IMR-90 (cell line): ENCODE measurements at regions not wholly inside any gene's neighbourhood (a gene's known extent, or its start where the extent isn't known, plus 50 kb on each side); places are given as distances from the start of the nearest gene placed in this dataset.

Experiments
- ATAC-seq: fragments of 200-7000 bp; cut with Tn5 transposase; 2 replicates; pipeline ENCODE4 v1.9.1; 2020; ENCODE audit warnings: low read depth, mild to moderate bottlenecking, moderate library complexity
- BruUV-seq: library from RNA; stranded (reverse); fragments of 400-500 nt; replicated peaks from 2 replicates; lab custom pipeline; 2021; lab: Mats Ljungman, UMichigan
- CTCF ChIA-PET: fragments of 300-600 bp; formaldehyde crosslinking; extraction: SDS; loops from one replicate; lab custom pipeline; 2021; ENCODE audit warnings: antibody characterized with exemption; lab: Yijun Ruan, JAX
- POLR2A ChIA-PET: fragments of 300-600 bp; sonication (Branson Sonifier 250); formaldehyde crosslinking; loops from one replicate; lab custom pipeline; 2022; ENCODE audit warnings: antibody characterized with exemption; ENCODE audit not compliant: unreplicated experiment; lab: Charles Lee
- DNase-seq: peaks from one replicate; pipeline ENCODE4 v3.0.0; 2013
- H2AFZ ChIP-seq: replicated peaks from 2 replicates; pipeline ENCODE3; 2013; ENCODE audit warnings: low read length, mild to moderate bottlenecking; ENCODE audit not compliant: poor library complexity
- H2AK5ac ChIP-seq: 2 replicates; pipeline ENCODE4 v1.6.1; 2013; ENCODE audit warnings: low read depth, low read length, inconsistent platforms
- H2AK9ac ChIP-seq: replicated peaks from 2 replicates; pipeline ENCODE3; 2013; ENCODE audit warnings: mild to moderate bottlenecking, low read depth, low read length, moderate library complexity; ENCODE audit not compliant: poor library complexity
- H2BK120ac ChIP-seq: 2 replicates; pipeline ENCODE4 v1.6.1; 2013; ENCODE audit warnings: low read depth, low read length, inconsistent platforms
- H2BK15ac ChIP-seq: 3 replicates; pipeline ENCODE4 v1.6.1; 2013; ENCODE audit warnings: low read depth, low read length, inconsistent platforms
- H2BK20ac ChIP-seq: 2 replicates; pipeline ENCODE4 v1.6.1; 2013; ENCODE audit warnings: low read depth, mild to moderate bottlenecking, inconsistent platforms, low read length, moderate library complexity
- H2BK5ac ChIP-seq: 2 replicates; pipeline ENCODE4 v1.6.1; 2013; ENCODE audit warnings: mild to moderate bottlenecking, low read depth, low read length, inconsistent platforms; ENCODE audit not compliant: poor library complexity, severe bottlenecking
- H3K14ac ChIP-seq: replicated peaks from 2 replicates; pipeline ENCODE4 v1.6.1; 2013; ENCODE audit warnings: low read depth, low read length, inconsistent platforms
- H3K18ac ChIP-seq: 2 replicates; pipeline ENCODE4 v1.6.1; 2013; ENCODE audit warnings: low read depth, low read length, control low read depth
- H3K23ac ChIP-seq: 2 replicates; pipeline ENCODE4 v1.6.1; 2013; ENCODE audit warnings: low read depth, low read length, inconsistent platforms
- H3K27ac ChIP-seq: 2 replicates; pipeline ENCODE4 v1.5.1; 2013; ENCODE audit warnings: mild to moderate bottlenecking, control low read depth, low read length; ENCODE audit not compliant: insufficient read depth
- H3K27me3 ChIP-seq: 2 replicates; pipeline ENCODE4 v1.6.1; 2013; ENCODE audit warnings: low read length; ENCODE audit not compliant: control insufficient read depth, insufficient read depth
- H3K36me3 ChIP-seq: 2 replicates; pipeline ENCODE4 v1.6.1; 2013; ENCODE audit warnings: low read length, mixed read lengths; ENCODE audit not compliant: control insufficient read depth, insufficient read depth
- H3K4ac ChIP-seq: 2 replicates; pipeline ENCODE4 v1.6.1; 2013; ENCODE audit warnings: low read depth, low read length, inconsistent platforms
- H3K4me1 ChIP-seq: 2 replicates; pipeline ENCODE4 v1.6.1; 2013; ENCODE audit warnings: low read length, mixed read lengths; ENCODE audit not compliant: control insufficient read depth, insufficient read depth
- H3K4me2 ChIP-seq: 2 replicates; pipeline ENCODE4 v1.6.1; 2013; ENCODE audit warnings: low read depth, mild to moderate bottlenecking, control low read depth, low read length, moderate library complexity
- H3K4me3 ChIP-seq: 2 replicates; pipeline ENCODE4 v1.5.1; 2013; ENCODE audit warnings: low read depth, mild to moderate bottlenecking, control low read depth, low read length, moderate library complexity; ENCODE audit not compliant: insufficient read depth
- H3K56ac ChIP-seq: 2 replicates; pipeline ENCODE4 v1.6.1; 2013; ENCODE audit warnings: low read length, inconsistent platforms; ENCODE audit not compliant: insufficient read depth; ENCODE audit errors: extremely low read depth
- H3K79me1 ChIP-seq, 2 experiments: 2 replicates each; pipeline ENCODE4 v1.6.1; 2013; ENCODE audit warnings: low read length in 2 of 2, inconsistent platforms in 1 of 2, low read depth in 1 of 2
- H3K9ac ChIP-seq: 2 replicates; pipeline ENCODE4 v1.6.1; 2013; ENCODE audit warnings: low read depth, low read length, control low read depth
- H3K9me1 ChIP-seq: 2 replicates; pipeline ENCODE4 v1.6.1; 2013; ENCODE audit warnings: low read length, inconsistent platforms; ENCODE audit not compliant: insufficient read depth
- H3K9me3 ChIP-seq: 2 replicates; pipeline ENCODE4 v1.6.1; 2013; ENCODE audit warnings: low read length; ENCODE audit not compliant: control insufficient read depth, insufficient read depth
- H4K20me1 ChIP-seq: 2 replicates; pipeline ENCODE4 v1.6.1; 2013; ENCODE audit warnings: low read length, inconsistent platforms; ENCODE audit not compliant: insufficient read depth
- H4K5ac ChIP-seq: 2 replicates; pipeline ENCODE4 v1.6.1; 2013; ENCODE audit warnings: mild to moderate bottlenecking, low read depth, low read length, control low read depth
- H4K8ac ChIP-seq, 2 experiments: 2 replicates each; pipeline ENCODE4 v1.6.1; 2013; ENCODE audit warnings: low read depth in 2 of 2, low read length in 2 of 2, control low read depth in 1 of 2, inconsistent platforms in 1 of 2
- H4K91ac ChIP-seq: 2 replicates; pipeline ENCODE4 v1.6.1; 2013; ENCODE audit warnings: low read depth, low read length, inconsistent platforms; ENCODE audit not compliant: insufficient read depth
- BHLHE40 ChIP-seq: fragments of 150-350 bp; IDR thresholded peaks from 2 replicates; pipeline ENCODE4 v1.6.1; 2016; ENCODE audit warnings: mild to moderate bottlenecking, low read depth, low read length
- CEBPB ChIP-seq: IDR thresholded peaks from 2 replicates; pipeline ENCODE4 v1.6.1; 2012; ENCODE audit warnings: low read depth, low read length, improper control_type of control experiment
- CHD1 ChIP-seq: IDR thresholded peaks from 2 replicates; pipeline ENCODE4 v1.6.1; 2012; ENCODE audit warnings: low read depth, low read length, improper control_type of control experiment
- CTCF ChIP-seq: conservative IDR thresholded peaks from 2 replicates; pipeline ENCODE4 v1.5.1; 2012; ENCODE audit warnings: mild to moderate bottlenecking, low read depth, low read length, improper control_type of control experiment
- ELK1 ChIP-seq: fragments of 150-350 bp; IDR thresholded peaks from 2 replicates; pipeline ENCODE4 v1.6.1; 2016; ENCODE audit warnings: low read depth, mild to moderate bottlenecking, low read length, moderate library complexity, borderline replicate concordance
- FOS ChIP-seq: fragments of 150-350 bp; IDR thresholded peaks from 2 replicates; pipeline ENCODE4 v1.6.1; 2016; ENCODE audit warnings: low read depth, low read length
- MAFK ChIP-seq: IDR thresholded peaks from 2 replicates; pipeline ENCODE4 v1.6.1; 2012; ENCODE audit warnings: low read depth, low read length, improper control_type of control experiment
- MAZ ChIP-seq: IDR thresholded peaks from 2 replicates; pipeline ENCODE4 v1.6.1; 2012; ENCODE audit warnings: low read depth, mild to moderate bottlenecking, low read length, improper control_type of control experiment, moderate library complexity, borderline replicate concordance
- MXI1 ChIP-seq: IDR thresholded peaks from 2 replicates; pipeline ENCODE4 v1.6.1; 2012; ENCODE audit warnings: low read depth, mild to moderate bottlenecking, low read length, moderate library complexity, borderline replicate concordance
- NFE2L2 ChIP-seq: fragments of 150-350 bp; IDR thresholded peaks from 2 replicates; pipeline ENCODE4 v1.6.1; 2016; ENCODE audit warnings: low read depth, mild to moderate bottlenecking, low read length
- POLR2A ChIP-seq: IDR thresholded peaks from 2 replicates; pipeline ENCODE4 v1.6.1; 2012; ENCODE audit warnings: mild to moderate bottlenecking, low read depth, low read length
- RAD21 ChIP-seq: IDR thresholded peaks from 2 replicates; pipeline ENCODE4 v1.6.1; 2012; ENCODE audit warnings: low read length, improper control_type of control experiment
- RCOR1 ChIP-seq: IDR thresholded peaks from 2 replicates; pipeline ENCODE4 v1.6.1; 2012; ENCODE audit warnings: mild to moderate bottlenecking, low read length, improper control_type of control experiment; ENCODE audit not compliant: insufficient replicate concordance
- RFX5 ChIP-seq: IDR thresholded peaks from 2 replicates; pipeline ENCODE4 v1.8.0; 2012; ENCODE audit warnings: low read depth, mild to moderate bottlenecking, low read length, moderate library complexity
- SMC3 ChIP-seq: fragments of 150-350 bp; IDR thresholded peaks from 2 replicates; pipeline ENCODE4 v1.6.1; 2016; ENCODE audit warnings: low read depth, mild to moderate bottlenecking, antibody characterized with exemption, low read length, moderate library complexity
- USF2 ChIP-seq: fragments of 150-350 bp; IDR thresholded peaks from 2 replicates; pipeline ENCODE4 v1.6.1; 2017; ENCODE audit warnings: mild to moderate bottlenecking, antibody characterized with exemption, low read length, low read depth
- WGBS, 2 experiments: methylation state at CpG; one replicate each; pipeline versions ENCODE4 v1.1.5 to v1.1.7; 2013; ENCODE audit warnings: missing lambda C conversion rate in 2 of 2; ENCODE audit not compliant: insufficient read length in 1 of 2; ENCODE audit errors: extremely low coverage in 2 of 2; 5-methylcytosine and 5-hydroxymethylcytosine counted together
- dilution Hi-C: fragments of 300-500 bp; cut with HindIII; formaldehyde crosslinking; loops from one replicate; pipeline ENCODE4 v1.14.3; 2018; ENCODE audit warnings: low sequenced_read_pairs; ENCODE audit not compliant: unreplicated experiment
- in situ Hi-C: fragments of 300-500 bp; cut with MboI; formaldehyde crosslinking; loops from 3 replicates; pipeline ENCODE4 v1.14.3; 2019; ENCODE audit warnings: low sequenced_read_pairs, inconsistent platforms, mixed read lengths
- intact Hi-C: fragments of 100-400 bp; cut with micrococcal nuclease; formaldehyde crosslinking; loops from 2 replicates; pipeline ENCODE4 v1.10.0; 2022

GRCh38 chr12:33054371-33054770 is 157.8 kb upstream of the PKP2 start:
- Histone ChIP-seq H3K27me3 (no peaks in the 10 kb centered on the region), H3K9me1 (no peaks in the 10 kb centered on the region), H4K5ac (no peak overlapping the region), H2BK5ac (no peak overlapping the region), H2BK20ac (no peak overlapping the region), H2AFZ (no peak overlapping the region), H4K8ac (no peak overlapping the region), H3K36me3 (no peaks in the 10 kb centered on the region), H3K9ac (no peak overlapping the region), H3K4ac (no peak overlapping the region), H2BK120ac (no peak overlapping the region), H3K14ac (no peak overlapping the region), H3K18ac (no peak overlapping the region), H2AK9ac (no peak overlapping the region), H3K4me2 (no peak overlapping the region), H4K20me1 (no peaks in the 10 kb centered on the region), H3K4me1 (no peaks in the 10 kb centered on the region), H3K79me1 (no peaks in the 10 kb centered on the region), H3K23ac (no peak overlapping the region), H2AK5ac (no peak overlapping the region), H3K4me3 (no peak overlapping the region), H3K9me3 (peaks cover 3% of the 10 kb centered on the region; the same call in 1 of the 2 replicates), H3K56ac (no peak overlapping the region), H2BK15ac (no peak overlapping the region), H3K27ac (no peak overlapping the region), H4K91ac (no peak overlapping the region)
- BruUV-seq, result no TSS peak
- dilution Hi-C loops, result no loop called here
- intact Hi-C loops, result no loop called here
- ChIA-PET POLR2A (no interaction called here), CTCF (no interaction called here)
- WGBS, 2 experiments, result no CpG with 5 or more reads among the region's 3 CpGs
- TF ChIP-seq MAZ, result no peak
- TF ChIP-seq NFE2L2, result no peak
- TF ChIP-seq RFX5, result no peak
- TF ChIP-seq BHLHE40, result no peak
- TF ChIP-seq SMC3, result no peak
- no peak for TF ChIP-seq CHD1
- no peak for TF ChIP-seq MXI1
- no peak for TF ChIP-seq POLR2A
- TF ChIP-seq RCOR1, result no peak
- no peak for TF ChIP-seq USF2
- no peak for TF ChIP-seq CTCF
- TF ChIP-seq MAFK, result no peak
- TF ChIP-seq FOS, result no peak
- TF ChIP-seq ELK1, result no peak
- TF ChIP-seq CEBPB, result no peak
- no peak for TF ChIP-seq RAD21
- in situ Hi-C loops, result no loop called here
- DNase-seq (no peak), ATAC-seq (no peak)
